SK-N-SH treated with all-trans-retinoic acid at 6 μM for 48 hours (cell line): ENCODE measurements at regions not wholly inside any gene's neighbourhood (a gene's known extent, or its start where the extent isn't known, plus 50 kb on each side); places are given as distances from the start of the nearest gene placed in this dataset.

Experiments
- ATAC-seq: fragments of 200-7000 bp; cut with Tn5 transposase; 3 replicates; pipeline ENCODE4 v1.9.1; 2020; ENCODE audit warnings: mild to moderate bottlenecking, moderate library complexity
- ARNTL ChIP-seq: fragments of 450-650 bp; formaldehyde crosslinking; IDR thresholded peaks from 2 replicates; pipeline ENCODE4 v1.5.0; 2020; ENCODE audit warnings: low read depth, mild to moderate bottlenecking, moderate library complexity, borderline replicate concordance
- BACH2 ChIP-seq: fragments of 250-450 bp; sonication (Bioruptor Pico); IDR thresholded peaks from 2 replicates; pipeline ENCODE4 v1.9.0; 2021; ENCODE audit warnings: mild to moderate bottlenecking, borderline replicate concordance
- CSDC2 ChIP-seq: fragments of 250-450 bp; sonication (Bioruptor Pico); IDR thresholded peaks from 2 replicates; pipeline ENCODE4 v1.5.0; 2020; ENCODE audit warnings: mild to moderate bottlenecking, moderate library complexity
- CSRNP3 ChIP-seq: fragments of 250-450 bp; sonication (Bioruptor Pico); IDR thresholded peaks from 2 replicates; pipeline ENCODE4 v1.5.1; 2021; ENCODE audit warnings: mild to moderate bottlenecking, moderate library complexity
- GLIS3 ChIP-seq: fragments of 250-450 bp; sonication (Bioruptor Pico); IDR thresholded peaks from 2 replicates; pipeline ENCODE4 v1.5.0; 2020; ENCODE audit warnings: mild to moderate bottlenecking, moderate library complexity
- OSR1 ChIP-seq: fragments of 250-450 bp; sonication (Bioruptor Pico); IDR thresholded peaks from 2 replicates; pipeline ENCODE4 v1.8.0; 2022; ENCODE audit warnings: moderate library complexity, mild to moderate bottlenecking, inconsistent platforms
- PPARA ChIP-seq: fragments of 250-450 bp; sonication (Bioruptor Pico); IDR thresholded peaks from 2 replicates; pipeline ENCODE4 v1.5.0; 2020; ENCODE audit warnings: mild to moderate bottlenecking, borderline replicate concordance
- RARB ChIP-seq: fragments of 250-450 bp; sonication (Bioruptor Pico); IDR thresholded peaks from 2 replicates; pipeline ENCODE4 v1.8.0; 2021; ENCODE audit warnings: mild to moderate bottlenecking, moderate library complexity
- SNAI2 ChIP-seq: fragments of 250-450 bp; sonication (Bioruptor Pico); IDR thresholded peaks from 2 replicates; pipeline ENCODE4 v1.5.0; 2020; ENCODE audit warnings: mild to moderate bottlenecking, moderate library complexity
- TCF4 ChIP-seq: fragments of 250-450 bp; sonication (Bioruptor Pico); IDR thresholded peaks from 2 replicates; pipeline ENCODE4 v1.8.0; 2021; ENCODE audit warnings: mild to moderate bottlenecking, moderate library complexity, borderline replicate concordance
- TOX ChIP-seq: fragments of 250-450 bp; sonication (Bioruptor Pico); IDR thresholded peaks from 2 replicates; pipeline ENCODE4 v1.8.0; 2021; ENCODE audit warnings: mild to moderate bottlenecking, moderate library complexity, borderline replicate concordance
- ZC3H10 ChIP-seq: fragments of 250-450 bp; sonication (Bioruptor Pico); IDR thresholded peaks from 2 replicates; pipeline ENCODE4 v1.5.1; 2021; ENCODE audit warnings: mild to moderate bottlenecking, moderate library complexity
- ZFP3 ChIP-seq: fragments of 250-450 bp; sonication (Bioruptor Pico); IDR thresholded peaks from 2 replicates; pipeline ENCODE4 v1.5.0; 2020; ENCODE audit warnings: mild to moderate bottlenecking, moderate library complexity
- ZNF565 ChIP-seq: fragments of 450-650 bp; formaldehyde crosslinking; conservative IDR thresholded peaks from 2 replicates; pipeline ENCODE4 v1.5.0; 2020; ENCODE audit warnings: low read depth, mild to moderate bottlenecking, moderate library complexity
- ZNF70 ChIP-seq: fragments of 450-650 bp; formaldehyde crosslinking; IDR thresholded peaks from 2 replicates; pipeline ENCODE4 v1.5.0; 2020; ENCODE audit warnings: mild to moderate bottlenecking, moderate library complexity
- ZNF8 ChIP-seq: fragments of 450-650 bp; formaldehyde crosslinking; IDR thresholded peaks from 2 replicates; pipeline ENCODE4 v1.5.0; 2020; ENCODE audit warnings: mild to moderate bottlenecking, moderate library complexity
- TF ChIP-seq, protein P1 (sequence below): fragments of 250-450 bp; sonication (Bioruptor Pico); IDR thresholded peaks from 2 replicates; pipeline ENCODE4 v1.5.0; 2020; ENCODE audit warnings: mild to moderate bottlenecking, moderate library complexity
- TF ChIP-seq, protein P2 (sequence below): fragments of 250-450 bp; sonication (Bioruptor Pico); IDR thresholded peaks from 2 replicates; pipeline ENCODE4 v1.8.0; 2021; ENCODE audit warnings: low read depth, mild to moderate bottlenecking, moderate library complexity, borderline replicate concordance

- TF ChIP-seq TOX (CRISPR knock-in tag) (no peak), OSR1 (CRISPR knock-in tag) (no peak), RARB (CRISPR knock-in tag) (no peak), CSDC2 (CRISPR knock-in tag) (no peak), ZNF70 (no peak), CSRNP3 (no peak), ZNF8 (CRISPR knock-in tag) (no peak), ZNF565 (CRISPR knock-in tag) (no peak), ZFP3 (CRISPR knock-in tag) (no peak), ARNTL (CRISPR knock-in tag) (no peak), ZC3H10 (CRISPR knock-in tag) (no peak)
- TF ChIP-seq, protein P1, sequence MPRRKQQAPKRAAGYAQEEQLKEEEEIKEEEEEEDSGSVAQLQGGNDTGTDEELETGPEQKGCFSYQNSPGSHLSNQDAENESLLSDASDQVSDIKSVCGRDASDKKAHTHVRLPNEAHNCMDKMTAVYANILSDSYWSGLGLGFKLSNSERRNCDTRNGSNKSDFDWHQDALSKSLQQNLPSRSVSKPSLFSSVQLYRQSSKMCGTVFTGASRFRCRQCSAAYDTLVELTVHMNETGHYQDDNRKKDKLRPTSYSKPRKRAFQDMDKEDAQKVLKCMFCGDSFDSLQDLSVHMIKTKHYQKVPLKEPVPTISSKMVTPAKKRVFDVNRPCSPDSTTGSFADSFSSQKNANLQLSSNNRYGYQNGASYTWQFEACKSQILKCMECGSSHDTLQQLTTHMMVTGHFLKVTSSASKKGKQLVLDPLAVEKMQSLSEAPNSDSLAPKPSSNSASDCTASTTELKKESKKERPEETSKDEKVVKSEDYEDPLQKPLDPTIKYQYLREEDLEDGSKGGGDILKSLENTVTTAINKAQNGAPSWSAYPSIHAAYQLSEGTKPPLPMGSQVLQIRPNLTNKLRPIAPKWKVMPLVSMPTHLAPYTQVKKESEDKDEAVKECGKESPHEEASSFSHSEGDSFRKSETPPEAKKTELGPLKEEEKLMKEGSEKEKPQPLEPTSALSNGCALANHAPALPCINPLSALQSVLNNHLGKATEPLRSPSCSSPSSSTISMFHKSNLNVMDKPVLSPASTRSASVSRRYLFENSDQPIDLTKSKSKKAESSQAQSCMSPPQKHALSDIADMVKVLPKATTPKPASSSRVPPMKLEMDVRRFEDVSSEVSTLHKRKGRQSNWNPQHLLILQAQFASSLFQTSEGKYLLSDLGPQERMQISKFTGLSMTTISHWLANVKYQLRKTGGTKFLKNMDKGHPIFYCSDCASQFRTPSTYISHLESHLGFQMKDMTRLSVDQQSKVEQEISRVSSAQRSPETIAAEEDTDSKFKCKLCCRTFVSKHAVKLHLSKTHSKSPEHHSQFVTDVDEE, result no peak
- TF ChIP-seq, all 23 proteins: peak for 0
- no peak for ATAC-seq
These were observed 143.1 kb upstream of the LINGO1 start for GRCh38 chr15:77775837-77776236.

GRCh38 chr15:77775373-77775772 lies 142.7 kb upstream of the LINGO1 start:
- ATAC-seq, result no peak
- TF ChIP-seq GLIS3 (CRISPR knock-in tag) (no peak), TCF4 (no peak), ZNF565 (CRISPR knock-in tag) (no peak), TOX (CRISPR knock-in tag) (no peak), RARB (CRISPR knock-in tag) (no peak), SNAI2 (CRISPR knock-in tag) (no peak), OSR1 (CRISPR knock-in tag) (no peak)
- TF ChIP-seq, protein P1, result no peak
- TF ChIP-seq, protein P2, sequence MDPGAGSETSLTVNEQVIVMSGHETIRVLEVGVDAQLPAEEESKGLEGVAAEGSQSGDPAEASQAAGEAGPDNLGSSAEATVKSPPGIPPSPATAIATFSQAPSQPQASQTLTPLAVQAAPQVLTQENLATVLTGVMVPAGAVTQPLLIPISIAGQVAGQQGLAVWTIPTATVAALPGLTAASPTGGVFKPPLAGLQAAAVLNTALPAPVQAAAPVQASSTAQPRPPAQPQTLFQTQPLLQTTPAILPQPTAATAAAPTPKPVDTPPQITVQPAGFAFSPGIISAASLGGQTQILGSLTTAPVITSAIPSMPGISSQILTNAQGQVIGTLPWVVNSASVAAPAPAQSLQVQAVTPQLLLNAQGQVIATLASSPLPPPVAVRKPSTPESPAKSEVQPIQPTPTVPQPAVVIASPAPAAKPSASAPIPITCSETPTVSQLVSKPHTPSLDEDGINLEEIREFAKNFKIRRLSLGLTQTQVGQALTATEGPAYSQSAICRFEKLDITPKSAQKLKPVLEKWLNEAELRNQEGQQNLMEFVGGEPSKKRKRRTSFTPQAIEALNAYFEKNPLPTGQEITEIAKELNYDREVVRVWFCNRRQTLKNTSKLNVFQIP (CRISPR knock-in tag), result no peak

- ATAC-seq, result no peak
- TF ChIP-seq OSR1 (CRISPR knock-in tag), result no peak
- TF ChIP-seq ZNF70, result no peak
- no peak for TF ChIP-seq ZFP3 (CRISPR knock-in tag)
- TF ChIP-seq BACH2 (CRISPR knock-in tag), result no peak
- TF ChIP-seq ZNF565 (CRISPR knock-in tag), result no peak
- no peak for TF ChIP-seq TOX (CRISPR knock-in tag)
These were observed 141.6 kb upstream of the LINGO1 start for GRCh38 chr15:77774350-77774749.

GRCh38 chr15:77773903-77774302 lies 141.2 kb upstream of the LINGO1 start:
- TF ChIP-seq ZNF70, result no peak
- no peak for TF ChIP-seq PPARA
- TF ChIP-seq, protein P1, result no peak
- TF ChIP-seq RARB (CRISPR knock-in tag), result no peak
- TF ChIP-seq TCF4, result no peak
- TF ChIP-seq CSDC2 (CRISPR knock-in tag), result no peak
- TF ChIP-seq OSR1 (CRISPR knock-in tag), result no peak
- TF ChIP-seq ZNF8 (CRISPR knock-in tag), result no peak
- TF ChIP-seq GLIS3 (CRISPR knock-in tag), result no peak
- no peak for ATAC-seq
